NT2/D1 (cell line): ENCODE measurements at regions not wholly inside any gene's neighbourhood (a gene's known extent, or its start where the extent isn't known, plus 50 kb on each side); places are given as distances from the start of the nearest gene placed in this dataset.

ENCODE experiments used
- SUZ12 ChIP-seq: IDR thresholded peaks from 2 replicates; pipeline ENCODE4 v1.6.1; 2011; ENCODE audit not compliant: insufficient read length, insufficient read depth; ENCODE audit errors: extremely low read depth
- YY1 ChIP-seq: IDR thresholded peaks from 2 replicates; pipeline ENCODE4 v1.6.1; 2011; ENCODE audit not compliant: insufficient read length, insufficient read depth

- TF ChIP-seq YY1 (no peak), SUZ12 (no peak)
Observed at GRCh38 chr12:33614630-33615029, 175.0 kb upstream of the SYT10 start.
